KMS-11 (cell line): ENCODE measurements at regions not wholly inside any gene's neighbourhood (a gene's known extent, or its start where the extent isn't known, plus 50 kb on each side); places are given as distances from the start of the nearest gene placed in this dataset.
"Not testable (repeated sequence)": the region's sequence is repeated elsewhere in the genome, so short reads cannot be mapped to it uniquely, and the experiment has no call there.

Experiments
- H2AFZ ChIP-seq: fragments of 200-600 bp; sonication (generic); 2 replicates; pipeline ENCODE4 v1.6.1; 2016; ENCODE audit warnings: antibody characterized with exemption, mixed run types, low read depth
- H3K27ac ChIP-seq: fragments of 200-600 bp; sonication (generic); 2 replicates; pipeline ENCODE4 v1.6.1; 2016; ENCODE audit warnings: mild to moderate bottlenecking, mixed run types
- H3K27me3 ChIP-seq: fragments of 200-600 bp; sonication (generic); 2 replicates; pipeline ENCODE4 v1.6.1; 2017; ENCODE audit warnings: mild to moderate bottlenecking, low read depth, mixed run types, moderate library complexity; ENCODE audit not compliant: insufficient read depth
- H3K36me3 ChIP-seq: fragments of 200-600 bp; sonication (generic); 2 replicates; pipeline ENCODE4 v1.6.1; 2017; ENCODE audit warnings: mild to moderate bottlenecking, mixed run types; ENCODE audit not compliant: insufficient read depth
- H3K4me1 ChIP-seq: fragments of 200-600 bp; sonication (generic); 2 replicates; pipeline ENCODE4 v1.6.1; 2016; ENCODE audit warnings: mild to moderate bottlenecking, low read depth, mixed run types; ENCODE audit not compliant: poor library complexity, severe bottlenecking
- H3K4me2 ChIP-seq: fragments of 200-600 bp; sonication (generic); 2 replicates; pipeline ENCODE4 v1.7.0; 2016; ENCODE audit warnings: mild to moderate bottlenecking, mixed run types
- H3K4me3 ChIP-seq: fragments of 200-600 bp; sonication (generic); IDR thresholded peaks from 2 replicates; pipeline ENCODE4 v1.6.1; 2017; ENCODE audit warnings: low read depth, low read length, mixed read lengths; ENCODE audit not compliant: insufficient read depth
- H3K79me2 ChIP-seq: fragments of 200-600 bp; sonication (generic); 2 replicates; pipeline ENCODE4 v1.6.1; 2016; ENCODE audit warnings: low read depth, mixed run types; ENCODE audit not compliant: insufficient read depth
- H3K9ac ChIP-seq: fragments of 200-600 bp; sonication (generic); 2 replicates; pipeline ENCODE4 v1.6.1; 2016; ENCODE audit warnings: mild to moderate bottlenecking, mixed run types
- H4K20me1 ChIP-seq: fragments of 200-600 bp; sonication (generic); 2 replicates; pipeline ENCODE4 v1.6.1; 2016; ENCODE audit warnings: mild to moderate bottlenecking, mixed run types; ENCODE audit not compliant: insufficient read depth
- TF ChIP-seq, protein P1 (sequence below): fragments of 200-600 bp; sonication (generic); conservative IDR thresholded peaks from 2 replicates; pipeline ENCODE4 v1.6.1; 2017; ENCODE audit warnings: low read depth, mild to moderate bottlenecking, antibody characterized with exemption, low read length, moderate library complexity, mixed read lengths

DNA sequence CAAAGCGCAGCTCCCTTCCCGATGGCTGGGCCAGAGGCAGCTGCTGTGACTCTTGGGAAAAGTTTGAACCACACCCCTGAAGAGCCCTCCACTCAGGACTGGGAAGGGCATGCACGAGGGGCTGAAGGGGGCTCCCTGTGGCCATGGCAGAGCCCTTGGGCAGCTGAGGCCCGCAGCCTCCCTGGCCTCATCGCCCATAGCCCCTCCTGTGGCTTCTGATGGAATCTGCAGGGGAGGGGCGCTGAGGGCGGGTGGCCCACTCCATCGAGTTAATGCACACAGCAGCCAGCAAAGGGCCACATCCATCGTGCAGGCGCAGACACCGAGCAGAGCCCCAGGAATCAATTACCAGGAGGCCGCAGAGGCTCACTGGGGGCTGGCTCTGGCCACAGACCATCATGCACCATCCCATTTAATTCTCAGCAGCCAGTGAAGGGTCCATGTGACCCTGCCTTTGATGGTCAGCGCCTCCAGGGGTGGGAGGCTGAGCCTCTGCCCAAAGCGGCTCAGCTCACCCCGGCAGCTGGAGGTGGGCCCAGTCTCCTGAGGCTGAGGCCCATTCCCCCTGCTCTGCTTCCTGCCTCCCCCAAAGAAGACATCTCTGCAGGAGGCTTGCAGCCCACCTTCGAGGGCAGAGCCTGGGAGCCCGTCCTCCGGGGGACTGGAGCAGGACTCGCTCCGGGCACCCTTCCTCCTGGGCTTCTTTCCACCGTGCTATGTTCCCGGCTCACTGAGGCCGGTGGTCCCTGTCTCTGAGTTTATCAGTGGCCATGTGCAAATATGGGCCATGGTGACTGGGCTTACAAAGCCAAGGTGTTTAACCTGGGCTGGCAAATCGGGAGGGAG, 1410.2 kb downstream of the BRD1 start:
- Histone ChIP-seq H3K4me2 (no peak overlapping the region), H2AFZ (no peak overlapping the region), H3K27me3 (no peaks in the 10 kb centered on the region), H3K4me3 (no peak overlapping the region), H3K36me3 (no peaks in the 10 kb centered on the region), H3K27ac (no peak overlapping the region), H4K20me1 (no peaks in the 10 kb centered on the region), H3K4me1 (no peaks in the 10 kb centered on the region), H3K9ac (no peak overlapping the region), H3K79me2 (no peaks in the 10 kb centered on the region)
- TF ChIP-seq, protein P1, sequence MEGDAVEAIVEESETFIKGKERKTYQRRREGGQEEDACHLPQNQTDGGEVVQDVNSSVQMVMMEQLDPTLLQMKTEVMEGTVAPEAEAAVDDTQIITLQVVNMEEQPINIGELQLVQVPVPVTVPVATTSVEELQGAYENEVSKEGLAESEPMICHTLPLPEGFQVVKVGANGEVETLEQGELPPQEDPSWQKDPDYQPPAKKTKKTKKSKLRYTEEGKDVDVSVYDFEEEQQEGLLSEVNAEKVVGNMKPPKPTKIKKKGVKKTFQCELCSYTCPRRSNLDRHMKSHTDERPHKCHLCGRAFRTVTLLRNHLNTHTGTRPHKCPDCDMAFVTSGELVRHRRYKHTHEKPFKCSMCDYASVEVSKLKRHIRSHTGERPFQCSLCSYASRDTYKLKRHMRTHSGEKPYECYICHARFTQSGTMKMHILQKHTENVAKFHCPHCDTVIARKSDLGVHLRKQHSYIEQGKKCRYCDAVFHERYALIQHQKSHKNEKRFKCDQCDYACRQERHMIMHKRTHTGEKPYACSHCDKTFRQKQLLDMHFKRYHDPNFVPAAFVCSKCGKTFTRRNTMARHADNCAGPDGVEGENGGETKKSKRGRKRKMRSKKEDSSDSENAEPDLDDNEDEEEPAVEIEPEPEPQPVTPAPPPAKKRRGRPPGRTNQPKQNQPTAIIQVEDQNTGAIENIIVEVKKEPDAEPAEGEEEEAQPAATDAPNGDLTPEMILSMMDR = no peak

DNA sequence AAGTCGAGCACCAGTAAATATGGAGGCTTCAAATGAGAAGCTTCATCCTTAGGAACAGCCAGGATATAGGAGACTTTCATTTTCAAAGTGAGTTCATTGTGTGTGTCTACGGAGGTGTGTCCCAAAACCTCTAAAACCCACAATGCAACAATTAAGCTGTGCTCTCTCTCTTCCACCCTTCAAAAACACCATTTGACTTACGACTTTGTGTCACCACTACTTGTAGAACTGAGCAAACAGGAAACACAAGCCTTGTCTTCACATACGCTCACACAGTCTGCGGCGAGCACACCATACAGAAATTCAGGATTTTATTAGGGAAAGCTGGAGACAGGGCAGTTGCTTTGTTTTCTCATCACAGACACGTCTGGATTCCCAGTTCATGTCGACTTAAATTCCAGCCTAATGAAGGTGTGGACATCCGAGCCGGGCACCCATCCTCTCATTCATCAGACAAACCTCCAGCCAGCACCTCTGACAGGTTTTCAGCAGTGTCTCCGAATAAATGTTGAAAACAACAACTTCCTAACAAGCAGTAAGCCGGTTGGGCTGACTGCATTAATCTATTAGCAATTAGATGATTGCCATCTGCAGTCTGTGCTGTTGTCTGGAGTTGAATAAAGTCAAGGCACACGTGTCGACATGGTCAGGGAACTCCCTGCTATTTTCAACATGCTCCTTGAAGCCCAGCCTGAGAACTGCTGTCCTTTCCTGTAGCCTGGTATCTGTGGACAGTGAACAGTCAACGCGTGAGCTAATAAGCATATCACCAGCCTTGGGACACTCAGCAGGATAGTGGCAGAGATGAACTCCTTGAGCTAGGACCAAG, 1411.1 kb downstream of the BRD1 start:
- H3K36me3 ChIP-seq = no peaks in the 10 kb centered on the region
- H3K9ac ChIP-seq = no peak overlapping the region
- TF ChIP-seq, protein P1 = no peak
- no peaks in the 10 kb centered on the region for H3K79me2 ChIP-seq
- H4K20me1 ChIP-seq = no peaks in the 10 kb centered on the region
- H3K4me2 ChIP-seq = no peak overlapping the region
- H3K27ac ChIP-seq = no peak overlapping the region
- no peaks in the 10 kb centered on the region for H3K4me1 ChIP-seq
- no peak overlapping the region for H3K4me3 ChIP-seq
- no peaks in the 10 kb centered on the region for H3K27me3 ChIP-seq
- H2AFZ ChIP-seq = no peak overlapping the region

GRCh38 chr22:48415520-48415919, 1412.2 kb downstream of the BRD1 start:
- no peaks in the 10 kb centered on the region for H3K36me3 ChIP-seq
- H2AFZ ChIP-seq = no peak overlapping the region

GRCh38 chr22:48414651-48415050, 1413.0 kb downstream of the BRD1 start:
- Histone ChIP-seq H4K20me1 (no peaks in the 10 kb centered on the region), H3K4me2 (no peak overlapping the region)

More at GRCh38 chr22:48415520-48415919, 1412.2 kb downstream of the BRD1 start:
- no peak overlapping the region for H3K27ac ChIP-seq
- TF ChIP-seq, protein P1 = no peak
- no peaks in the 10 kb centered on the region for H3K79me2 ChIP-seq
- H3K4me1 ChIP-seq = no peaks in the 10 kb centered on the region
- no peaks in the 10 kb centered on the region for H4K20me1 ChIP-seq
- H3K4me3 ChIP-seq = no peak overlapping the region
- H3K9ac ChIP-seq = no peak overlapping the region
- no peaks in the 10 kb centered on the region for H3K27me3 ChIP-seq
- H3K4me2 ChIP-seq = no peak overlapping the region

DNA sequence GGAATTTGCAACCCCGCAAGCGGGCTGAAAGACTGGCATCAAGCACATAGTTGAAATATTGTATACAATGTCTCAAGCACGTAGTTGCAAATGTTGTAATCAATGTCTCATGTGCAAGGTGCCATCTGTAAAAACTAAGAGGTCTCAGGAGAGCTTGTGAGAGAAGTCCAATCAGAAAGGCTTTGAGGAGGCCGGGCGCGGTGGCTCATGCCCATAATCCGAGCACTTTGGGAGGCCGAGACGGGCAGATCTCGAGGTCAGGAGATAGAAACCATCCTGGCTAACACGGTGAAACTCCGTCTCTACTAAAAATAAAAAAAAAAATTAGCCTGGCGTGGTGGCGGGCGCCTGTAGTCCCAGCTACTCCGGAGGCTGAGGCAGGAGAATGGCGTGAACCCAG, 1414.7 kb downstream of the BRD1 start:
- not testable (repeated sequence) for H2AFZ ChIP-seq, H3K4me1 ChIP-seq, H4K20me1 ChIP-seq, H3K36me3 ChIP-seq, H3K9ac ChIP-seq, H3K4me3 ChIP-seq, H3K79me2 ChIP-seq, H3K4me2 ChIP-seq, H3K27ac ChIP-seq, H3K27me3 ChIP-seq

More at GRCh38 chr22:48414651-48415050, 1413.0 kb downstream of the BRD1 start:
- no peaks in the 10 kb centered on the region for H3K4me1 ChIP-seq
- H3K4me3 ChIP-seq = no peak overlapping the region
- H3K79me2 ChIP-seq = no peaks in the 10 kb centered on the region
- H3K9ac ChIP-seq = no peak overlapping the region
- H3K36me3 ChIP-seq = no peaks in the 10 kb centered on the region
- H2AFZ ChIP-seq = no peak overlapping the region
- TF ChIP-seq, protein P1 = no peak
- H3K27ac ChIP-seq = no peak overlapping the region
- H3K27me3 ChIP-seq = no peaks in the 10 kb centered on the region
